ENCODE measurements at regions not wholly inside any gene's neighbourhood (a gene's known extent, or its start where the extent isn't known, plus 50 kb on each side); places are given as distances from the start of the nearest gene placed in this dataset.

GRCh38 chr2:185152186-185152585, 553.9 kb downstream of the ZNF804A start:
- no peak for DNase-seq

GRCh38 chr2:185161701-185162100, 563.4 kb downstream of the ZNF804A start:
- no peak for DNase-seq

- DNase-seq: no peak
These were observed 564.3 kb upstream of the FSIP2 start for GRCh38 chr2:185174353-185174752.

GRCh38 chr2:185179743-185180142, 558.9 kb upstream of the FSIP2 start:
- DNase-seq: no peak

GRCh38 chr2:185181901-185182300, 556.7 kb upstream of the FSIP2 start:
- no peak for DNase-seq

- DNase-seq: no peak
These were observed 553.6 kb upstream of the FSIP2 start for GRCh38 chr2:185185044-185185443.

- no peak for DNase-seq
These were observed 551.2 kb upstream of the FSIP2 start for GRCh38 chr2:185187421-185187820.

- peak; percentile 30 for DNase-seq
These were observed 549.9 kb upstream of the FSIP2 start for GRCh38 chr2:185188656-185189055.

- DNase-seq: peak; percentile 36
These were observed 537.5 kb upstream of the FSIP2 start for GRCh38 chr2:185201063-185201462.

GRCh38 chr2:185202381-185202780, 536.2 kb upstream of the FSIP2 start:
- peak; percentile 86 for DNase-seq

- DNase-seq: no peak
These were observed 535.6 kb upstream of the FSIP2 start for GRCh38 chr2:185202945-185203528.

- DNase-seq: peak; percentile 79
These were observed 530.3 kb upstream of the FSIP2 start for GRCh38 chr2:185208261-185208660.

GRCh38 chr2:185215497-185215896, 523.1 kb upstream of the FSIP2 start:
- no peak for DNase-seq

- DNase-seq: peak; percentile 42
These were observed 518.6 kb upstream of the FSIP2 start for GRCh38 chr2:185219981-185220380.

GRCh38 chr2:185222311-185222710, 516.3 kb upstream of the FSIP2 start:
- DNase-seq: no peak

- peak; percentile 45 for DNase-seq
These were observed 511.2 kb upstream of the FSIP2 start for GRCh38 chr2:185227391-185227790.

GRCh38 chr2:185239491-185239890, 499.1 kb upstream of the FSIP2 start:
- no peak for DNase-seq

- no peak for DNase-seq
These were observed 497.8 kb upstream of the FSIP2 start for GRCh38 chr2:185240796-185241195.

GRCh38 chr2:185241556-185241955, 497.0 kb upstream of the FSIP2 start:
- DNase-seq: no peak

GRCh38 chr2:185242462-185242861, 496.1 kb upstream of the FSIP2 start:
- no peak for DNase-seq

- DNase-seq: no peak
These were observed 493.4 kb upstream of the FSIP2 start for GRCh38 chr2:185245216-185245615.

GRCh38 chr2:185245806-185246205, 492.8 kb upstream of the FSIP2 start:
- DNase-seq: no peak

GRCh38 chr2:185246717-185247116, 491.9 kb upstream of the FSIP2 start:
- DNase-seq: no peak

- no peak for DNase-seq
These were observed 483.0 kb upstream of the FSIP2 start for GRCh38 chr2:185255566-185255965.

- DNase-seq: no peak
These were observed 472.9 kb upstream of the FSIP2 start for GRCh38 chr2:185265747-185266146.

GRCh38 chr2:185268651-185269050, 470.0 kb upstream of the FSIP2 start:
- DNase-seq: no peak

Measured in NCI-H1694 (cell line).